Endodermal cell (in vitro differentiated cells): ENCODE measurements at regions not wholly inside any gene's neighbourhood (a gene's known extent, or its start where the extent isn't known, plus 50 kb on each side); places are given as distances from the start of the nearest gene placed in this dataset.

Source experiments
- DNase-seq: peaks from one replicate; pipeline ENCODE4 v3.0.0-alpha.2; 2017
- H3K27ac ChIP-seq: 2 replicates; pipeline ENCODE4 v1.5.1; 2013; ENCODE audit warnings: mild to moderate bottlenecking, low read depth, low read length, moderate library complexity
- H3K27me3 ChIP-seq: 2 replicates; pipeline ENCODE4 v1.6.1; 2013; ENCODE audit warnings: mild to moderate bottlenecking, low read length, moderate library complexity; ENCODE audit not compliant: insufficient read depth, control insufficient read depth, poor library complexity, severe bottlenecking
- H3K36me3 ChIP-seq: 2 replicates; pipeline ENCODE4 v1.7.0; 2013; ENCODE audit warnings: mild to moderate bottlenecking, low read length, moderate library complexity; ENCODE audit not compliant: control insufficient read depth, insufficient read depth
- H3K4me1 ChIP-seq: one replicate; pipeline ENCODE4 v1.7.0; 2013; ENCODE audit warnings: low read length; ENCODE audit not compliant: control insufficient read depth, insufficient read depth
- H3K4me3 ChIP-seq: 2 replicates; pipeline ENCODE4 v1.5.1; 2013; ENCODE audit warnings: mild to moderate bottlenecking, low read length, moderate library complexity
- H3K9ac ChIP-seq: 2 replicates; pipeline ENCODE4 v1.6.1; 2013; ENCODE audit warnings: mild to moderate bottlenecking, low read length, moderate library complexity; ENCODE audit not compliant: poor library complexity, severe bottlenecking; ENCODE audit errors: extremely low read depth
- H3K9me3 ChIP-seq: 2 replicates; pipeline ENCODE4 v1.6.1; 2013; ENCODE audit warnings: mild to moderate bottlenecking, low read length, moderate library complexity; ENCODE audit not compliant: control insufficient read depth
- H3K27ac Mint-ChIP-seq: 2 replicates; pipeline ENCODE4 v1.8.0; 2020; ENCODE audit warnings: mixed read lengths
- H3K27me3 Mint-ChIP-seq: 2 replicates; pipeline ENCODE4 v1.8.0; 2021; ENCODE audit warnings: mild to moderate bottlenecking, mixed read lengths; ENCODE audit not compliant: insufficient read depth
- H3K36me3 Mint-ChIP-seq: 2 replicates; pipeline ENCODE4 v1.8.0; 2020; ENCODE audit warnings: low read depth, mixed read lengths
- H3K4me1 Mint-ChIP-seq: 2 replicates; pipeline ENCODE4 v1.8.0; 2020; ENCODE audit warnings: mixed read lengths
- H3K4me3 Mint-ChIP-seq: 2 replicates; pipeline ENCODE4 v1.8.0; 2020; ENCODE audit warnings: mild to moderate bottlenecking, moderate library complexity, mixed read lengths
- H3K9me3 Mint-ChIP-seq: 2 replicates; pipeline ENCODE4 v1.8.0; 2020; ENCODE audit warnings: mild to moderate bottlenecking, mixed read lengths
- CTCF ChIP-seq: fragments of 200-600 bp; sonication (generic); conservative IDR thresholded peaks from 2 replicates; pipeline ENCODE4 v1.5.0; 2021; ENCODE audit warnings: antibody characterized with exemption, mild to moderate bottlenecking
- WGBS, 2 experiments: methylation state at CpG; one replicate each; pipeline versions ENCODE4 v1.1.5 to v1.1.7; 2013; ENCODE audit warnings: missing lambda C conversion rate in 2 of 2, mixed read lengths in 1 of 2; ENCODE audit not compliant: insufficient coverage in 1 of 2, insufficient read length in 1 of 2; 5-methylcytosine and 5-hydroxymethylcytosine counted together

DNA sequence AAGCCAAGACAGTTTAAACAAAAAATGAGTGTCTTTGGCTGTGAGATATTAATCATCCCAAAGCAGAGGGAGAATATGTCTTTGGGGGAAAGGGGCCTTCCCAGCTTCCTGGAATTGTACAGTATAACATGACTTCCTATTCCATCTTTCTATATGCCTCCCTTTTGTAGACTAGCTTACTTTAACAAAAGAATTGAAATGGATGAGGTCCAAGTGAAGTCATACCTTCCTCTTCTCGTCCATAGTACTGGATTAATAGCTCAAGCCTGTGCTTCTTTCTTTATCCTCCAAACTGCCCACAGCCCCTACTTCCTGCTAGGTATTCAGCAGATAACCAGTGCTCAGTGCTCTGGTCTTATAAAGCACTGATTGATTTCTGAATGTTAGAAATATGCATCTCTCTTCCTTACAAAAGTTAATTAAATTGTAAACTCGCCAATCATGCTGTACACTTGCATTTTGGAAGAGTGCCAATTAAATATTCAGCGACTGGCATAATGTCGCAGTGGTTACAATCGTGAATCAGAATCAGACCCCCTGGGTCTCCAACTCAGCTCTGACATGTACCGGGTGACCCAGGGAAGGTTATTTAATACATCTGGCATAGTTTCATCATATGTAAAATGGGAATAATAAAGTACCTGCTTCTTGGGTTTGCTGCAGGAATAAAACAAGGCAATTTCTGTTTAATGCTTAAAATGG is 325.1 kb downstream of the RND3 start:
- no peak for TF ChIP-seq CTCF
- Histone ChIP-seq H3K9me3 (no peaks in the 10 kb centered on the region), H3K27me3 (no peaks in the 10 kb centered on the region), H3K9ac (no peak overlapping the region), H3K4me1 (no peaks in the 10 kb centered on the region), H3K36me3 (no peaks in the 10 kb centered on the region), H3K4me3 (no peak overlapping the region), H3K27ac (no peak overlapping the region)
- no peaks in the 10 kb centered on the region for H3K9me3 Mint-ChIP-seq
- WGBS, 2 experiments = 90 to 99% methylated on average over 5 to 6 of the region's 6 CpGs
- no peak overlapping the region for H3K27ac Mint-ChIP-seq
- no peaks in the 10 kb centered on the region for H3K27me3 Mint-ChIP-seq
- no peak for DNase-seq
- H3K4me3 Mint-ChIP-seq = no peak overlapping the region
- H3K4me1 Mint-ChIP-seq = peaks cover 5% of the 10 kb centered on the region
- no peaks in the 10 kb centered on the region for H3K36me3 Mint-ChIP-seq

DNA sequence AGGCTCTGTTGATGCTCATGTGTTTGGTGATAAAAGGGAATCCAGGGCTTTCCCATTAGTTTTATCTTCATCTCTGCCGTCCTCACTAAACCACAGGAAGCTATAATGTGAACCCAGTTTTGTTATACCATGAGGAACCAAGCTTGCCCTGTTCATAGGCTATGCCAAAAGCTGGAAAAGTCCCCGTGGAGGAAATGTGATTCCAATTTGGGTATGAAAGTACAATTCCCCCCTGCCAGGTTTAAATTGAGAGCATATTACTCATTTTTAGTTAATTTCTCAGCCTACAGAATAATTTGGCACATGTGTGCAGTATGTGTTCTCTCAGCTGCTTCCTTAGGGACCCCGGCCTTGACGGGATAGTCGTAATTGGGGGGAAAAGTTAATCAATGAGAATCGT is 327.4 kb downstream of the RND3 start:
- H3K36me3 Mint-ChIP-seq = no peaks in the 10 kb centered on the region
- Histone ChIP-seq H3K4me3 (no peak overlapping the region), H3K36me3 (no peaks in the 10 kb centered on the region), H3K9ac (no peak overlapping the region), H3K9me3 (no peaks in the 10 kb centered on the region), H3K27ac (no peak overlapping the region), H3K27me3 (no peaks in the 10 kb centered on the region), H3K4me1 (no peaks in the 10 kb centered on the region)
- H3K4me3 Mint-ChIP-seq = no peak overlapping the region
- 89 to 100% methylated on average over 3 to 6 of the region's 6 CpGs for WGBS, 2 experiments
- no peak for DNase-seq
- H3K27ac Mint-ChIP-seq = no peak overlapping the region
- no peak for TF ChIP-seq CTCF
- peaks cover 5% of the 10 kb centered on the region for H3K4me1 Mint-ChIP-seq
- no peaks in the 10 kb centered on the region for H3K27me3 Mint-ChIP-seq
- H3K9me3 Mint-ChIP-seq = no peaks in the 10 kb centered on the region

- no peaks in the 10 kb centered on the region for H3K27me3 ChIP-seq
- no peak overlapping the region for H3K27ac ChIP-seq
- Mint-ChIP-seq H3K9me3 (no peaks in the 10 kb centered on the region), H3K27me3 (no peaks in the 10 kb centered on the region), H3K27ac (no peak overlapping the region), H3K36me3 (no peaks in the 10 kb centered on the region), H3K4me3 (no peak overlapping the region), H3K4me1 (peaks cover 5% of the 10 kb centered on the region)
- no peaks in the 10 kb centered on the region for H3K36me3 ChIP-seq
- no peak for DNase-seq
- H3K4me3 ChIP-seq = no peak overlapping the region
- H3K9me3 ChIP-seq = no peaks in the 10 kb centered on the region
- H3K4me1 ChIP-seq = no peaks in the 10 kb centered on the region
- TF ChIP-seq CTCF = no peak
- no peak overlapping the region for H3K9ac ChIP-seq
- 80 to 95% methylated on average over 1 to 4 of the region's 4 CpGs for WGBS, 2 experiments
Observed at GRCh38 chr2:150159300-150159699, 328.2 kb downstream of the RND3 start.
